Pancreas (tissue), 10 donors: ENCODE measurements at regions not wholly inside any gene's neighbourhood (a gene's known extent, or its start where the extent isn't known, plus 50 kb on each side); places are given as distances from the start of the nearest gene placed in this dataset.

ENCODE experiments used
- ATAC-seq, 4 donors: fragments of 200-7000 bp; cut with Tn5 transposase; one replicate each; pipeline versions ENCODE4 v1.8.0 to v1.9.1; 2020; ENCODE audit warnings: mild to moderate bottlenecking in 4 of 4, moderate library complexity in 4 of 4
- DNase-seq, 6 donors: peaks; one replicate each; pipeline ENCODE4 v3.0.0-alpha.2; 2020
- FAIRE-seq: peaks from 2 replicates; lab custom pipeline; 2012; peaks lifted over from hg19 to GRCh38; lab: Jason Lieb, UNC
- H3K27ac ChIP-seq, 4 donors: fragments of 200-600 bp; sonication (generic); 1 replicate in 3 of 4; 2 replicates in 1 of 4; pipeline versions ENCODE4 v1.5.0 to v1.8.0; 2020
- H3K27me3 ChIP-seq, 4 donors: fragments of 200-600 bp; one replicate each; pipeline ENCODE4 v1.8.0; 2021
- H3K36me3 ChIP-seq, 3 donors: fragments of 200-600 bp; sonication (generic) in 1 of 3; one replicate each; pipeline versions ENCODE4 v1.5.0 to v1.8.0; 2020 to 2021
- H3K4me1 ChIP-seq, 3 donors: fragments of 200-600 bp; one replicate each; pipeline ENCODE4 v1.8.0; 2021
- H3K4me3 ChIP-seq, 4 donors: fragments of 200-600 bp; sonication (generic) in 2 of 4; one replicate each; pipeline versions ENCODE4 v1.5.0 to v1.8.0; 2020 to 2021
- H3K9me3 ChIP-seq, 4 donors: fragments of 200-600 bp; one replicate each; pipeline ENCODE4 v1.8.0; 2021
- CTCF ChIP-seq, 4 donors: fragments of 200-600 bp; sonication (generic) in 3 of 4; IDR thresholded peaks; one replicate each; pipeline versions ENCODE4 v1.5.0 to v1.8.0; 2021; ENCODE audit warnings: antibody characterized with exemption in 4 of 4
- WGBS, 2 donors: extraction: QIAGEN DNeasy Blood & Tissue Kit; methylation state at CpG; one replicate each; pipeline ENCODE4 v1.1.7; 2013; 5-methylcytosine and 5-hydroxymethylcytosine counted together
- intact Hi-C, 3 donors: fragments of 100-400 bp; cut with DNase I; formaldehyde crosslinking; loops; one replicate each; pipeline versions ENCODE4 v1.11.1 to v1.14.2; 2022
- donor health status: healthy with polysubstance abuse.
- donor health status: DM: no; HTN: no; CAD: no; lungs with moderate emphysema.
- donor health status: DM: no; HTN: no; CAD: no.
- donor health status: control.
- donor health status: control.
- donor health status: Bipolar disorder and iron deficiency.
- donor health status: DM: yes; HTN: yes; CAD: no.
- donor health status: DM: no; HTN: no; CAD: no.
- donor health status: DM: no; HTN: no; CAD: no.
- donor health status: DM: yes; HTN: yes; CAD: no.

- ATAC-seq, result peak in 1 of 4 donors; percentile 34
- Histone ChIP-seq H3K4me3 (no peak overlapping the region), H3K36me3 (no peaks in the 10 kb centered on the region), H3K4me1 (peaks cover 0 to 6% (median 0%) of the 10 kb centered on the region in 3 donors), H3K9me3 (no peaks in the 10 kb centered on the region), H3K27ac (no peak overlapping the region), H3K27me3 (no peaks in the 10 kb centered on the region)
- TF ChIP-seq CTCF (IDR thresholded peaks at IDR 0.05), result no peak
- no peak for FAIRE-seq
- intact Hi-C loops, result no loop called here
- no peak for DNase-seq
These were observed 84.7 kb downstream of the URB2 start for GRCh38 chr1:229710746-229711145.

- no peak overlapping the region for H3K27ac ChIP-seq
- no peak for DNase-seq
- FAIRE-seq, result no peak
- H3K36me3 ChIP-seq, result no peaks in the 10 kb centered on the region
- no peaks in the 10 kb centered on the region for H3K9me3 ChIP-seq
- no peak overlapping the region for H3K4me3 ChIP-seq
- no peaks in the 10 kb centered on the region for H3K27me3 ChIP-seq
- H3K4me1 ChIP-seq, result peaks cover 0 to 6% (median 0%) of the 10 kb centered on the region in 3 donors
- TF ChIP-seq CTCF (IDR thresholded peaks at IDR 0.05), result no peak
- no peak for ATAC-seq
- intact Hi-C loops, result no loop called here
- 75% methylated on average over 2 of the region's 2 CpGs for WGBS, 2 donors
These were observed 88.3 kb downstream of the URB2 start for GRCh38 chr1:229714306-229714705.

- FAIRE-seq (no peak), ATAC-seq (peak; percentile 84 to 92 (median 90)), DNase-seq (peak; percentile 54 to 87 (median 82))
- Histone ChIP-seq H3K36me3 (no peaks in the 10 kb centered on the region), H3K4me3 (no peak overlapping the region), H3K27me3 (no peaks in the 10 kb centered on the region), H3K9me3 (no peaks in the 10 kb centered on the region), H3K27ac (no peak overlapping the region), H3K4me1 (peaks cover 0 to 6% (median 0%) of the 10 kb centered on the region in 3 donors)
- intact Hi-C loops, result no loop called here
- TF ChIP-seq CTCF (IDR thresholded peaks at IDR 0.05), result peak; percentile 36 to 49 (median 40)
- 62% methylated on average over 8 of the region's 8 CpGs for WGBS, 2 donors
These were observed 89.0 kb downstream of the URB2 start for GRCh38 chr1:229714964-229715603.

- no peak for DNase-seq
- intact Hi-C loops, result no loop called here
- H3K36me3 ChIP-seq, result no peaks in the 10 kb centered on the region
- no peak for ATAC-seq
- no peak for FAIRE-seq
- H3K27me3 ChIP-seq, result no peaks in the 10 kb centered on the region
- no peak for TF ChIP-seq CTCF (IDR thresholded peaks at IDR 0.05)
- WGBS, 2 donors, result 77 to 84% methylated on average over 10 of the region's 10 CpGs
- H3K4me1 ChIP-seq, result peaks cover 0 to 6% (median 0%) of the 10 kb centered on the region in 3 donors
- no peak overlapping the region for H3K27ac ChIP-seq
- H3K4me3 ChIP-seq, result no peak overlapping the region
- no peaks in the 10 kb centered on the region for H3K9me3 ChIP-seq
These were observed 90.0 kb downstream of the URB2 start for GRCh38 chr1:229716069-229716468.

GRCh38 chr1:229716704-229717103 lies 90.7 kb downstream of the URB2 start:
- Histone ChIP-seq H3K27ac (no peak overlapping the region), H3K36me3 (no peaks in the 10 kb centered on the region), H3K9me3 (no peaks in the 10 kb centered on the region), H3K27me3 (no peaks in the 10 kb centered on the region), H3K4me1 (peaks cover 0 to 6% (median 0%) of the 10 kb centered on the region in 3 donors), H3K4me3 (no peak overlapping the region)
- intact Hi-C loops, result no loop called here
- WGBS, 2 donors, result 80 to 84% methylated on average over 7 of the region's 7 CpGs
- ATAC-seq, result no peak
- no peak for DNase-seq
- no peak for FAIRE-seq
- no peak for TF ChIP-seq CTCF (IDR thresholded peaks at IDR 0.05)
